WI38 (cell line): ENCODE measurements at regions not wholly inside any gene's neighbourhood (a gene's known extent, or its start where the extent isn't known, plus 50 kb on each side); places are given as distances from the start of the nearest gene placed in this dataset.

Experiments used
- H3K4me3 ChIP-seq: 2 replicates; pipeline ENCODE4 v1.5.1; 2011; ENCODE audit warnings: low read depth, mild to moderate bottlenecking, control low read depth, low read length
- CTCF ChIP-seq: IDR thresholded peaks from 2 replicates; pipeline ENCODE4 v1.5.1; 2012; ENCODE audit warnings: low read depth, mild to moderate bottlenecking, control low read depth, low read length

- no peak for TF ChIP-seq CTCF
- no peak overlapping the region for H3K4me3 ChIP-seq
These were observed 324.3 kb downstream of the ZNF536 start for GRCh38 chr19:30696514-30696913.

GRCh38 chr19:30695171-30695875 lies 323.1 kb downstream of the ZNF536 start:
- H3K4me3 ChIP-seq: no peak overlapping the region
- no peak for TF ChIP-seq CTCF

- no peak for TF ChIP-seq CTCF
- no peak overlapping the region for H3K4me3 ChIP-seq
These were observed 322.1 kb downstream of the ZNF536 start for GRCh38 chr19:30694156-30694755.

- TF ChIP-seq CTCF: no peak
- no peak overlapping the region for H3K4me3 ChIP-seq
These were observed 320.8 kb downstream of the ZNF536 start for GRCh38 chr19:30692879-30693503.

GRCh38 chr19:30692181-30692811 lies 320.1 kb downstream of the ZNF536 start:
- TF ChIP-seq CTCF: no peak
- no peak overlapping the region for H3K4me3 ChIP-seq

GRCh38 chr19:30691819-30692166 lies 319.6 kb downstream of the ZNF536 start:
- no peak for TF ChIP-seq CTCF
- H3K4me3 ChIP-seq: no peak overlapping the region
